OCI-LY3 (cell line): ENCODE measurements at regions not wholly inside any gene's neighbourhood (a gene's known extent, or its start where the extent isn't known, plus 50 kb on each side); places are given as distances from the start of the nearest gene placed in this dataset.

Experiments
- H2AFZ ChIP-seq: fragments of 200-600, 300-600 bp; shearing (Covaris generic); 2 replicates; pipeline ENCODE4 v1.6.0; 2014; ENCODE audit warnings: antibody characterized with exemption, low read depth, low read length
- H3K27ac ChIP-seq: fragments of 200-600, 300-600 bp; sonication (generic); 2 replicates; pipeline ENCODE4 v1.5.1; 2014; ENCODE audit warnings: mild to moderate bottlenecking, low read length, moderate library complexity, mixed read lengths
- H3K27me3 ChIP-seq: fragments of 200-600, 300-600 bp; sonication (generic); 2 replicates; pipeline ENCODE4 v1.6.1; 2014; ENCODE audit warnings: low read depth, low read length, mixed read lengths
- H3K36me3 ChIP-seq: fragments of 200-600, 300-600 bp; sonication (generic); replicated peaks from 2 replicates; pipeline ENCODE3; 2014; ENCODE audit warnings: low read depth, low read length, mixed read lengths
- H3K4me1 ChIP-seq: fragments of 300-600, 200-600 bp; sonication (generic); 2 replicates; pipeline ENCODE4 v1.6.1; 2014; ENCODE audit warnings: low read length, mixed read lengths
- H3K4me2 ChIP-seq: fragments of 200-600, 300-600 bp; sonication (generic); 2 replicates; pipeline ENCODE4 v1.6.1; 2014; ENCODE audit warnings: low read length, mixed read lengths
- H3K4me3 ChIP-seq: fragments of 300-600, 200-600 bp; sonication (generic); 2 replicates; pipeline ENCODE4 v1.5.1; 2014; ENCODE audit warnings: antibody characterized with exemption, mild to moderate bottlenecking, low read length, moderate library complexity
- H3K79me2 ChIP-seq: fragments of 300-600, 200-600 bp; shearing (Covaris generic); 2 replicates; pipeline ENCODE4 v1.6.1; 2014; ENCODE audit warnings: mild to moderate bottlenecking, low read length, mixed read lengths
- H3K9ac ChIP-seq: fragments of 300-600, 200-600 bp; shearing (Covaris generic); 2 replicates; pipeline ENCODE4 v1.6.0; 2014; ENCODE audit warnings: mild to moderate bottlenecking, low read length, moderate library complexity
- H3K9me3 ChIP-seq: fragments of 200-600, 300-600 bp; shearing (Covaris generic); 2 replicates; pipeline ENCODE4 v1.6.1; 2014; ENCODE audit warnings: low read length, mixed read lengths; ENCODE audit not compliant: insufficient read depth
- H4K20me1 ChIP-seq: fragments of 200-600, 300-600 bp; sonication (generic); 2 replicates; pipeline ENCODE4 v1.6.1; 2016; ENCODE audit warnings: low read length, mixed read lengths; ENCODE audit not compliant: insufficient read depth
- CTCF ChIP-seq: fragments of 200-600, 300-600 bp; sonication (generic); IDR thresholded peaks from 2 replicates; pipeline ENCODE4 v1.5.1; 2014; ENCODE audit warnings: antibody characterized with exemption, low read length, low read depth
- EZH2phosphoT487 ChIP-seq: fragments of 200-600 bp; shearing (Covaris generic); IDR thresholded peaks from 2 replicates; pipeline ENCODE4 v1.6.1; 2018; ENCODE audit warnings: antibody characterized with exemption, mixed run types, low read depth

GRCh38 chr19:28318469-28319179, 894.3 kb downstream of the UQCRFS1 start:
- Histone ChIP-seq H3K27ac (no peak overlapping the region), H3K36me3 (no peaks in the 10 kb centered on the region), H3K4me1 (no peaks in the 10 kb centered on the region), H3K4me3 (no peak overlapping the region), H3K4me2 (no peak overlapping the region), H2AFZ (no peak overlapping the region), H3K9ac (no peak overlapping the region), H3K79me2 (no peaks in the 10 kb centered on the region), H4K20me1 (no peaks in the 10 kb centered on the region), H3K27me3 (peaks cover 12% of the 10 kb centered on the region), H3K9me3 (no peaks in the 10 kb centered on the region)
- no peak for TF ChIP-seq EZH2phosphoT487
- no peak for TF ChIP-seq CTCF

GRCh38 chr19:28316464-28316863, 896.5 kb downstream of the UQCRFS1 start:
- TF ChIP-seq EZH2phosphoT487, result no peak
- no peak for TF ChIP-seq CTCF
- no peaks in the 10 kb centered on the region for H3K9me3 ChIP-seq
- no peak overlapping the region for H2AFZ ChIP-seq
- no peak overlapping the region for H3K27ac ChIP-seq
- H3K4me2 ChIP-seq, result no peak overlapping the region
- H3K4me1 ChIP-seq, result no peaks in the 10 kb centered on the region
- no peak overlapping the region for H3K4me3 ChIP-seq
- H3K36me3 ChIP-seq, result no peaks in the 10 kb centered on the region
- no peaks in the 10 kb centered on the region for H4K20me1 ChIP-seq
- peaks cover 9% of the 10 kb centered on the region for H3K27me3 ChIP-seq
- no peak overlapping the region for H3K9ac ChIP-seq
- H3K79me2 ChIP-seq, result no peaks in the 10 kb centered on the region

- no peaks in the 10 kb centered on the region for H3K79me2 ChIP-seq
- H2AFZ ChIP-seq, result no peak overlapping the region
- H3K27ac ChIP-seq, result no peak overlapping the region
- H4K20me1 ChIP-seq, result no peaks in the 10 kb centered on the region
- TF ChIP-seq CTCF, result no peak
- TF ChIP-seq EZH2phosphoT487, result no peak
- no peaks in the 10 kb centered on the region for H3K4me1 ChIP-seq
- H3K36me3 ChIP-seq, result no peaks in the 10 kb centered on the region
- no peak overlapping the region for H3K4me3 ChIP-seq
- no peaks in the 10 kb centered on the region for H3K9me3 ChIP-seq
- no peak overlapping the region for H3K4me2 ChIP-seq
- no peak overlapping the region for H3K9ac ChIP-seq
- peaks cover 9% of the 10 kb centered on the region for H3K27me3 ChIP-seq
These were observed 898.2 kb downstream of the UQCRFS1 start for GRCh38 chr19:28314756-28315155.

- no peaks in the 10 kb centered on the region for H3K36me3 ChIP-seq
- H3K4me1 ChIP-seq, result no peaks in the 10 kb centered on the region
- no peak overlapping the region for H2AFZ ChIP-seq
- H3K9me3 ChIP-seq, result no peaks in the 10 kb centered on the region
- no peak overlapping the region for H3K4me2 ChIP-seq
- TF ChIP-seq EZH2phosphoT487, result no peak
- H3K27me3 ChIP-seq, result peaks cover 7% of the 10 kb centered on the region
- no peaks in the 10 kb centered on the region for H3K79me2 ChIP-seq
- no peak overlapping the region for H3K9ac ChIP-seq
- H3K27ac ChIP-seq, result no peak overlapping the region
- no peak overlapping the region for H3K4me3 ChIP-seq
- no peaks in the 10 kb centered on the region for H4K20me1 ChIP-seq
These were observed 898.7 kb downstream of the UQCRFS1 start for GRCh38 chr19:28314287-28314686.
